ENCODE measurements at regions not wholly inside any gene's neighbourhood (a gene's known extent, or its start where the extent isn't known, plus 50 kb on each side); places are given as distances from the start of the nearest gene placed in this dataset.

- Histone ChIP-seq H3K27ac (ENCODE audit: low read length, poor library complexity, severe bottlenecking) (no peak overlapping the region), H3K4ac (ENCODE audit: low read depth in 1 of 2, low read length in 2 of 2) (no peak overlapping the region), H3K4me2 (ENCODE audit: low read length, poor library complexity, severe bottlenecking) (no peak overlapping the region), H3K36me3 (ENCODE audit: control insufficient read depth in 1 of 2, insufficient read depth in 2 of 2, low read depth in 1 of 2, low read length in 2 of 2) (no peaks in the 10 kb centered on the region), H3K9ac (ENCODE audit: low read length) (no peak overlapping the region), H3K79me1 (replicated peaks; ENCODE audit: low read length, poor library complexity, severe bottlenecking) (no peaks in the 10 kb centered on the region), H2AFZ (ENCODE audit: low read depth, low read length) (no peak overlapping the region), H2AK5ac (ENCODE audit: low read length, severe bottlenecking) (no peak overlapping the region), H2BK5ac (ENCODE audit: low read depth, low read length, poor library complexity, severe bottlenecking) (no peak overlapping the region), H2BK15ac (ENCODE audit: low read depth, poor library complexity, severe bottlenecking) (no peak overlapping the region), H4K8ac (ENCODE audit: low read length) (no peak overlapping the region), H3K23ac (ENCODE audit: low read length in 2 of 2) (no peak overlapping the region), H4K91ac (ENCODE audit: low read length) (no peak overlapping the region), H2BK120ac (ENCODE audit: low read depth, low read length) (no peak overlapping the region), H3K18ac (ENCODE audit: low read depth in 1 of 2, low read length in 2 of 2) (no peak overlapping the region), H3K27me3 (ENCODE audit: control insufficient read depth in 1 of 2, insufficient read depth in 1 of 2, low read length in 2 of 2) (peaks cover 0 to 3% of the 10 kb centered on the region in 2 experiments), H3K4me1 (ENCODE audit: control insufficient read depth, insufficient read depth, low read depth, low read length) (no peaks in the 10 kb centered on the region), H3K4me3 (ENCODE audit: insufficient read depth in 1 of 2, low read depth in 1 of 2, low read length in 2 of 2) (no peak overlapping the region), H3K9me3 (ENCODE audit: control insufficient read depth, low read length) (no peaks in the 10 kb centered on the region), H3K14ac (ENCODE audit: low read length in 2 of 2) (no peak overlapping the region), H2BK12ac (ENCODE audit: low read length in 2 of 2) (no peak overlapping the region)
- WGBS = no CpG with 5 or more reads among the region's 2 CpGs
- DNase-seq = no peak
Observed at GRCh38 chr6:105573138-105573537, 170.3 kb upstream of the PREP start.

GRCh38 chr6:105570416-105570815 lies 167.5 kb upstream of the PREP start:
- no peak overlapping the region for H3K14ac ChIP-seq (ENCODE audit: low read length in 2 of 2)
- no peaks in the 10 kb centered on the region for H3K9me3 ChIP-seq (ENCODE audit: control insufficient read depth, low read length)
- H3K23ac ChIP-seq (ENCODE audit: low read length in 2 of 2) = no peak overlapping the region
- no peak overlapping the region for H3K18ac ChIP-seq (ENCODE audit: low read depth in 1 of 2, low read length in 2 of 2)
- DNase-seq = no peak
- no peaks in the 10 kb centered on the region for H3K36me3 ChIP-seq (ENCODE audit: control insufficient read depth in 1 of 2, insufficient read depth in 2 of 2, low read depth in 1 of 2, low read length in 2 of 2)
- no peaks in the 10 kb centered on the region for H3K27me3 ChIP-seq (ENCODE audit: control insufficient read depth in 1 of 2, insufficient read depth in 1 of 2, low read length in 2 of 2)
- no peak overlapping the region for H4K8ac ChIP-seq (ENCODE audit: low read length)
- WGBS = 83% methylated on average over 1 of the region's 3 CpGs
- no peaks in the 10 kb centered on the region for H3K79me1 ChIP-seq (replicated peaks; ENCODE audit: low read length, poor library complexity, severe bottlenecking)
- no peak overlapping the region for H3K4me3 ChIP-seq (ENCODE audit: insufficient read depth in 1 of 2, low read depth in 1 of 2, low read length in 2 of 2)
- no peak overlapping the region for H2BK120ac ChIP-seq (ENCODE audit: low read depth, low read length)
- no peak overlapping the region for H4K91ac ChIP-seq (ENCODE audit: low read length)
- H2BK15ac ChIP-seq (ENCODE audit: low read depth, poor library complexity, severe bottlenecking) = no peak overlapping the region
- no peak overlapping the region for H3K9ac ChIP-seq (ENCODE audit: low read length)
- H2BK5ac ChIP-seq (ENCODE audit: low read depth, low read length, poor library complexity, severe bottlenecking) = no peak overlapping the region
- no peak overlapping the region for H3K4me2 ChIP-seq (ENCODE audit: low read length, poor library complexity, severe bottlenecking)
- H3K4me1 ChIP-seq (ENCODE audit: control insufficient read depth, insufficient read depth, low read depth, low read length) = peaks cover 1% of the 10 kb centered on the region
- H3K27ac ChIP-seq (ENCODE audit: low read length, poor library complexity, severe bottlenecking) = no peak overlapping the region
- H3K4ac ChIP-seq (ENCODE audit: low read depth in 1 of 2, low read length in 2 of 2) = no peak overlapping the region
- no peak overlapping the region for H2AK5ac ChIP-seq (ENCODE audit: low read length, severe bottlenecking)
- H2BK12ac ChIP-seq (ENCODE audit: low read length in 2 of 2) = no peak overlapping the region
- no peak overlapping the region for H2AFZ ChIP-seq (ENCODE audit: low read depth, low read length)

- no peak overlapping the region for H3K4me3 ChIP-seq (ENCODE audit: insufficient read depth in 1 of 2, low read depth in 1 of 2, low read length in 2 of 2)
- no peak overlapping the region for H4K8ac ChIP-seq (ENCODE audit: low read length)
- no peak overlapping the region for H2BK15ac ChIP-seq (ENCODE audit: low read depth, poor library complexity, severe bottlenecking)
- H3K36me3 ChIP-seq (ENCODE audit: control insufficient read depth in 1 of 2, insufficient read depth in 2 of 2, low read depth in 1 of 2, low read length in 2 of 2) = no peaks in the 10 kb centered on the region
- peaks cover 1% of the 10 kb centered on the region for H3K4me1 ChIP-seq (ENCODE audit: control insufficient read depth, insufficient read depth, low read depth, low read length)
- no peak overlapping the region for H3K27ac ChIP-seq (ENCODE audit: low read length, poor library complexity, severe bottlenecking)
- WGBS = 100% methylated on average over 2 of the region's 2 CpGs
- no peak overlapping the region for H3K4ac ChIP-seq (ENCODE audit: low read depth in 1 of 2, low read length in 2 of 2)
- no peak overlapping the region for H3K18ac ChIP-seq (ENCODE audit: low read depth in 1 of 2, low read length in 2 of 2)
- H2BK12ac ChIP-seq (ENCODE audit: low read length in 2 of 2) = no peak overlapping the region
- no peaks in the 10 kb centered on the region for H3K9me3 ChIP-seq (ENCODE audit: control insufficient read depth, low read length)
- DNase-seq = no peak
- no peak overlapping the region for H3K23ac ChIP-seq (ENCODE audit: low read length in 2 of 2)
- H3K27me3 ChIP-seq (ENCODE audit: control insufficient read depth in 1 of 2, insufficient read depth in 1 of 2, low read length in 2 of 2) = no peaks in the 10 kb centered on the region
- H2BK5ac ChIP-seq (ENCODE audit: low read depth, low read length, poor library complexity, severe bottlenecking) = no peak overlapping the region
- no peak overlapping the region for H3K4me2 ChIP-seq (ENCODE audit: low read length, poor library complexity, severe bottlenecking)
- H3K14ac ChIP-seq (ENCODE audit: low read length in 2 of 2) = no peak overlapping the region
- H2AFZ ChIP-seq (ENCODE audit: low read depth, low read length) = no peak overlapping the region
- H3K9ac ChIP-seq (ENCODE audit: low read length) = no peak overlapping the region
- H4K91ac ChIP-seq (ENCODE audit: low read length) = no peak overlapping the region
- H2BK120ac ChIP-seq (ENCODE audit: low read depth, low read length) = no peak overlapping the region
- H3K79me1 ChIP-seq (replicated peaks; ENCODE audit: low read length, poor library complexity, severe bottlenecking) = no peaks in the 10 kb centered on the region
- H2AK5ac ChIP-seq (ENCODE audit: low read length, severe bottlenecking) = no peak overlapping the region
Observed at GRCh38 chr6:105569706-105570105, 166.8 kb upstream of the PREP start.

- no peak overlapping the region for H3K14ac ChIP-seq (ENCODE audit: low read length in 2 of 2)
- H4K8ac ChIP-seq (ENCODE audit: low read length) = no peak overlapping the region
- no peak overlapping the region for H2BK120ac ChIP-seq (ENCODE audit: low read depth, low read length)
- no peaks in the 10 kb centered on the region for H3K36me3 ChIP-seq (ENCODE audit: control insufficient read depth in 1 of 2, insufficient read depth in 2 of 2, low read depth in 1 of 2, low read length in 2 of 2)
- H3K27ac ChIP-seq (ENCODE audit: low read length, poor library complexity, severe bottlenecking) = no peak overlapping the region
- H2BK5ac ChIP-seq (ENCODE audit: low read depth, low read length, poor library complexity, severe bottlenecking) = no peak overlapping the region
- no peak overlapping the region for H3K9ac ChIP-seq (ENCODE audit: low read length)
- H3K4me2 ChIP-seq (ENCODE audit: low read length, poor library complexity, severe bottlenecking) = no peak overlapping the region
- no peak overlapping the region for H3K4me3 ChIP-seq (ENCODE audit: insufficient read depth in 1 of 2, low read depth in 1 of 2, low read length in 2 of 2)
- no peak overlapping the region for H2BK12ac ChIP-seq (ENCODE audit: low read length in 2 of 2)
- peaks cover 1% of the 10 kb centered on the region for H3K4me1 ChIP-seq (ENCODE audit: control insufficient read depth, insufficient read depth, low read depth, low read length)
- DNase-seq = no peak
- 100% methylated on average over 1 of the region's 1 CpG for WGBS
- no peak overlapping the region for H3K23ac ChIP-seq (ENCODE audit: low read length in 2 of 2)
- no peak overlapping the region for H2AK5ac ChIP-seq (ENCODE audit: low read length, severe bottlenecking)
- no peak overlapping the region for H2BK15ac ChIP-seq (ENCODE audit: low read depth, poor library complexity, severe bottlenecking)
- H3K4ac ChIP-seq (ENCODE audit: low read depth in 1 of 2, low read length in 2 of 2) = no peak overlapping the region
- no peaks in the 10 kb centered on the region for H3K9me3 ChIP-seq (ENCODE audit: control insufficient read depth, low read length)
- no peak overlapping the region for H4K91ac ChIP-seq (ENCODE audit: low read length)
- H2AFZ ChIP-seq (ENCODE audit: low read depth, low read length) = no peak overlapping the region
- no peaks in the 10 kb centered on the region for H3K27me3 ChIP-seq (ENCODE audit: control insufficient read depth in 1 of 2, insufficient read depth in 1 of 2, low read length in 2 of 2)
- no peak overlapping the region for H3K18ac ChIP-seq (ENCODE audit: low read depth in 1 of 2, low read length in 2 of 2)
- no peaks in the 10 kb centered on the region for H3K79me1 ChIP-seq (replicated peaks; ENCODE audit: low read length, poor library complexity, severe bottlenecking)
Observed at GRCh38 chr6:105568751-105569150, 165.9 kb upstream of the PREP start.

Measured in mesenchymal stem cell (in vitro differentiated cells and primary cell).